Erythroblast (primary cell): ENCODE measurements at regions not wholly inside any gene's neighbourhood (a gene's known extent, or its start where the extent isn't known, plus 50 kb on each side); places are given as distances from the start of the nearest gene placed in this dataset.
"Not testable (repeated sequence)": the region's sequence is repeated elsewhere in the genome, so short reads cannot be mapped to it uniquely, and the experiment has no call there.

ENCODE experiments used
- DNase-seq, 2 experiments: peaks; one replicate each; lab custom pipeline; 2025; lab: John Stamatoyannopoulos, UW
- GATA1 ChIP-seq: IDR thresholded peaks from 2 replicates; pipeline ENCODE4 v1.6.1; 2011; ENCODE audit warnings: low read depth, mild to moderate bottlenecking, control low read depth, low read length, moderate library complexity
- POLR2A ChIP-seq: IDR thresholded peaks from 2 replicates; pipeline ENCODE4 v1.6.1; 2011; ENCODE audit warnings: mild to moderate bottlenecking, low read length

DNA sequence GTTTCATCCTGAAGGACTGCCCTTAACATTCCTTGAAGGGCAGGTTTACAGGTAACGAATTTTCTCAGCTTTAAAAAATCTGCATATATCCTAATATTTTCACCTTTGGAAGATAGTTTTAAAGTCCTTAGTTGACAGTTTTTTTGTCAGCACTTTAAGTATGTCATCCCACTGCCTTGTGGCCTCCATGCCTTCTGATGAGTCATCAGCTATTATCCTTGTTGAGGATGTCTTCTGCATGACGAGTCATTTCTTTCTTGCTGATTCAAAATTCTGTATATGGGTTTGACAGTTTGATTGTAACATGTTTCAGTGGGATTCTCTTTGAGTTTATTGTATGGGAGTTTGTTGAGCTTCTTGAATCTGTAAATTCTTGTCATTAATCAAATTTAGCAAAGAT lies 500.6 kb downstream of the DISC1 start:
- TF ChIP-seq GATA1 (no peak), POLR2A (no peak)

DNA sequence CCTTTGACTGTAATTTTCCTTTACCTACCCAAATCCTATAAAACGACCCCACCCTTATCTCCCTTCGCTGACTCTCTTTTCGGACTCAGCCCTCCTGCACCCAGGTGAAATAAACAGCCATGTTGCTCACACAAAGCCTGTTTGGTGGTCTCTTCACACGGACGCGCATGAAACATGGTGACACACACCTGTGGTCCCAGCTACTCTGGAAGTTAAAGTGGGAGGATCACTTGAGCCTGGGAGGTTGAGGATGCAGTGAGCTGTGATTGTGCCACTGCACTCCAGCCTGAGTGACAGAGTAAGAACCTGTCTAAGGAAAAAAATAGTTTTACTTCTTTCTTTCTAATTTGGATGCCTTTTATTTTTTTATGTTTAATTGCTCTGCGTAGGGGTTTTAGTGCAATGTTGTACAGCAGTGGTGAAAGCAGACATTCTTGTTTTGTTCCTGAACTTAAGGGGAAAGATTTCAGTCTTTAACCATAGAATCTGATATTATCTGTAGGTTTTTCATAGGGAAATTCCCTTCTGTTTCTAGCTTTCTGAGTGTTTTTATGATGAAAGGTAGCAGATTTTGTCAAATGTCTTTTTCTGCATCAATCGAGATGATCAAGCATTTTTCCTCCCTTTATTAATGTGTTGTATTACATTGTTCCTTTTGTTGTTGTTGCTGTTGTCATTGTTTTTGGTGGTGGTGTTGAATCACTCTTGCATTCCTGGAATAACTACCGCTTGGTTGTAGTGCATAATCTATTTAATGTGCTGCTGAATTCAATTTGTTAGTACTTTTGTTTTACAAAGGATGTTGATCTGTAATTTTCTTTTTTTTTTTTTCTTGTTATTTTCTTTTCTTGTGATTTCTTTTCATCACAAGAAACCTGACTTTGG lies 497.4 kb downstream of the DISC1 start:
- TF ChIP-seq POLR2A (no peak), GATA1 (no peak)
- no peak for DNase-seq

More for the DNA sequence above, 500.6 kb downstream of the DISC1 start:
- peak in 1 of 2 experiments; percentile 12 for DNase-seq

DNA sequence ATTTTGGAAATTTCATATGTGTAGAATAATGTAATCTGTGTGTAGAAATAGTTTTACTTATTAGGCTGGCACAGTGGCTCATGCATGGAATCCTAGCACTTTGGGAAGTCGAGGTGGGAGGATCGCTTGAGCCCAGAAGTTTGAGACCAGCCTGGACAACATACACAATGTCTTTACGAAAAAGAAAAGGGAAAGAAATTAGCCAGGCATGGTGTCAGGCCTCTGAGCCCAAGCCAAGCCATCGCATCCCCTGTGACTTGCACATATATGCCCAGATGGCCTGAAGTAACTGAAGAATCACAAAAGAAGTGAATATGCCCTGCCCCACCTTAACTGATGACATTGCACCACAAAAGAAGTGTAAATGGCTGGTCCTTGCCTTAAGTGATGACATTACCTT lies 491.3 kb downstream of the DISC1 start:
- not testable (repeated sequence) for DNase-seq

DNA sequence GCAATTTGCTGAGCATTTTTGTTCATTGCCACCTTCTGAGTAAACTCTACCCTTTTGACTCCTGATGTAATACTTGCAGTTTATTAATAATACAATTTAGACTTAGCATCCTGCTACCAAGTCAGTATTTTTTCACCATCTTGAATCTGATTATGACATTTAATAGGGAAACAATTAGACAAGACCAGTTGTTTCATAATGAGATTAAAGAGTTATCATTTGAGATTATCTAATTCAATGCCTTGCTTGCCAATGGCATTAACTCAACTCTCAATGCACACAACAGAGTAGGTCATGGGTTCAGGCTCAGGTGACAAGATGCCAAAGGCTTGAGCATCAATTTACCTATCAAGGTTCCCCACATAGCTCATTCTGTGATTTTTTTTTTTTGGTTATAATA lies 488.4 kb downstream of the DISC1 start:
- no peak for TF ChIP-seq GATA1
- TF ChIP-seq POLR2A, result no peak
- DNase-seq, result no peak

DNA sequence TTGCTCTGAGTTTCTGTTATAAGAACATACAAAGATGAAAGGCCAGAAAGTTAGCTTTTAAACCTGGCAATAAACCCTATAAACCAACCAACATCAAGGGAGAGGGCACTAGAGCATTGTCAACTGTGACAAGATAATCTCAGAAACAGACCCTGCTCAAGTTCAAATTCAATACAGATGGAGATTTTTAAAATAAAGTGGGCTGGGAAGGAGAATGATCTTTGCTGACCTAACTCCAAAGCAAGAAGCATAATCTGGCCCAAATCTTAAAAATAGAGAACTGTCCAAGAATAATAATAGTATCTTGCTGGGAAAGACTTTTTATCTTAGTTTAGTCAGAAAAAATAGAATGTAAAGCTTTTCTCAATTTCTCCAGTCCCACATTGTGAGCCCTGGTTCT lies 485.5 kb downstream of the DISC1 start:
- no peak for DNase-seq
- TF ChIP-seq GATA1, result no peak

DNA sequence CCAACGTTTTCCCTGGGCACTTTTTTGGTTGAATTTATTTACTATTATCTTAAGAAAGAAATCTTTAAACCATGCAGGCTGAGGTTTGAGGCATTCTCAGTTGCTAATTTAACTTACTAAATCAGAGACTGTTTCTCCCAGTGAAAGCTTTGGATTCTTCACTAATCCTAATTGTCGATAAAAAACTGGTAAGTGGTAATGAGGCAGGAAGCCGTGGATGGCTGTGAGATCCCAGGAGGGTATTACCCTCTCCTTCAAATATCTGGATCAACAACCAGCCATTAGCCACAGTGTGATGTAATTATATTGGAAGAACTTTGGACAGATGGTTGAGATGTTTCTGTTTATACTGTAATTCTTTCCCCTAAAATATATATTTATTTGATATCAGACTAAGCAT lies 485.0 kb downstream of the DISC1 start:
- no peak for DNase-seq
- no peak for TF ChIP-seq POLR2A
- no peak for TF ChIP-seq GATA1

DNA sequence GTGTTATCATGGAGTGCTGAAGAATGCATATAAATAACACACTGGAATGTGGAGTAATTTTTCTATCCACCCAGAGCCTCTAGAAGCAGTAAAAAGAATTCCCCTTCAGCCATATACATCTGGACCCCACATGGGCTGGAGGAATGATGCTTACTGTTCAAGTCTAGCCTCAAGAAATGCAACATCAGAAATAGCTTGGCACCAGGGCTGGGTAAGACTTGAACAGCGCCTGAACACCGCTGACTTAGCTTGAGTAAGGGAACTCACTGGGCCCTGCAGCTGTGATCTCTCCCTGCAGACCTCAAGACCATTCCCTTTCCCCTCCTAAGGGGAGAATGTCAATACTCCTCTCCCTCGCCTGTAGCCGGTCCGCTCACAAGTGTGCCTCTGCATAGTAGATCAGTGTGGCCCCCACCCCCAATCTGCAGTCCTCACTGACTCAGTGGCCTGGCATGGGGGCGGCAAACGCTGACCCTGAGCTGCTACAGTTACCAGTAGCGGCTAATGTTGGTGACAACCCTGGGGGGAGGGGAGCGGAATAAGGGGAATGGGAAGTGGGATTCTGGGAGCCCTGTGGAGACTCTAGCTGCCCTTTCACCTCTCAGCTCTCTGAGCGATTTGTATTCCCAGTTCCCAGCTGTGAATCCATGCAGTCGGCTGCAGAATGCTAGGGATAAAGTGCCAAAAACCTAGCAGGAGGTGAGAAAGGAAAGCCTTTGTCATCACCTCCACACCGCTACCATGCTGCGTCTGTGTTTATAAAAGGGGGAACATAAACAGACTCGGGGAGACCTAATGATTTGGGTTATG lies 483.9 kb downstream of the DISC1 start:
- TF ChIP-seq GATA1, result no peak
- TF ChIP-seq POLR2A, result no peak
- no peak for DNase-seq

DNA sequence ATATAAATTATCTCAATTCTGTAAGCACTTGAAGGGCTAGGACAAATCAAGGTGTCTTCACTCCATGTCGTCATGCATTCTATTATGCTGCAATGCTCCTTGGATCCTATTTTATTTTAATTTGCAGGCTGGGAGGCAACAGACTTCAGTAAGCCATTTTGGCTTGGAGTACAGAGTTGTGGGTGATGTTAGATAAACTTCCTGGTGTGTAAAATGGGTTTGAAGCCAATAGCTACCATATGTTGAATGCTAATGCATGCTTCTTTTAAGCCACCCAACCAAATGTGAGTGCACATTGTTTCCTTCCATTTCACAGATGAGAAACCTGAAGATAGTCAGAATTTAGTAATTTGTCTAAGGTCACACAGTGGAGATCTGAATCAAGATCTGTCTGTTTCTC lies 482.8 kb downstream of the DISC1 start:
- no peak for DNase-seq
- TF ChIP-seq POLR2A (no peak), GATA1 (no peak)

DNA sequence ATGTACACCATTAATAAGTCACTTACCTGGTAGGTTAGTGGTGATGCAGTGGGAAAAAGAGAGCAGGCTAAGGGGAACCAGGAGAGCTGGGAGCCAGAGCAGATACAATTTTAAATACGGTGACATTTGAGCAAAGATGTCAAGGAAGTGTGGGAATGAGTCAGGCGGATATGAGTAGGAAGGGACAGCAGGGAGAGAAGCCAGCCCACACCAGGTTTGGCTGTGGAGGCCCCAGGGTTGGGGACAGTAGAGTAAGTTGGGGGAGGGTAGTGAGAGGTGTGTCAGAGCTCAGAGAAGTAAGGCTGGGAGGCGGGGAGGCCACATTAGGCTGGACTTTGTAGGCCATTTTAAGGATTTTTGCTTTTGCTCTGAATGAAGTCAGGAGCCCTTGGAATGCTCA lies 482.0 kb downstream of the DISC1 start:
- no peak for TF ChIP-seq POLR2A
- no peak for TF ChIP-seq GATA1
- DNase-seq, result no peak

DNA sequence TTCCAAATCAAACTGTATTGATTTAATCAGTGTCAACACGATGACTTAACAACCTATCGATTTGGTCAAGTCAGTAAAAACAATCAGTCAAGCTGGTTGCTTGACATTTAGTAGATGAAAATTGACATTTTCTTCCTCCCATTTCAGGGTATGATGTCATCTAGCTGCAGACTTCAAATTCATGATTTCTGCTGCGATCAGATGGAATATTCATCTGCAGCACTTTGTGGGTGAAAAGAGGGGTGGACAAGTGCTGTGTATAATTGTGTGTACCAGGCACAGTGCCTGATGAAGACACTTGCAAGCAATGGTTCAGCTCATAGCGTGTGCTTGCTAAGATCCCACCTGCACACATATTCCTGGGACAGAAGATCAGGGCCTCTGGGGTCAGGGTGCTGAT lies 479.8 kb downstream of the DISC1 start:
- DNase-seq, result no peak
- TF ChIP-seq POLR2A (no peak), GATA1 (no peak)

DNA sequence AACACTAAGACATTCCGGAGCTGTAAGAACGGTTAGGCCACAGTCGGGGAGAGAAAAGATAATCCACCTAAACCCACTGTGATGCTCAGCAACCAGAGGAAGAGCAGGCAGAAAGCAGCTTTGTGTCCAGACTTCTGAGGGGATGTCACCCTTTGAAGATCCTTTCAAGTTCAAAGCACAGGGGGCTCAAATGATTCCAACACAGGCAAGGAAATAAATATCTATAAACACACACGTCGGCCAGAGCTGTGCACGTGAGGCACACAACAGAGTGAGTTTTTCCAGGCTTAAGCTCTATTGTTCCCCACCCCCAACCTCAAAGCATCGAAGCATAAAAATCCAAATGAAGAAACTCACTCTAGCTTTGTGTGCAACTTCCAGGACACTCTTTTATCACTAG lies 479.0 kb downstream of the DISC1 start:
- TF ChIP-seq GATA1 (no peak), POLR2A (no peak)
- no peak for DNase-seq

DNA sequence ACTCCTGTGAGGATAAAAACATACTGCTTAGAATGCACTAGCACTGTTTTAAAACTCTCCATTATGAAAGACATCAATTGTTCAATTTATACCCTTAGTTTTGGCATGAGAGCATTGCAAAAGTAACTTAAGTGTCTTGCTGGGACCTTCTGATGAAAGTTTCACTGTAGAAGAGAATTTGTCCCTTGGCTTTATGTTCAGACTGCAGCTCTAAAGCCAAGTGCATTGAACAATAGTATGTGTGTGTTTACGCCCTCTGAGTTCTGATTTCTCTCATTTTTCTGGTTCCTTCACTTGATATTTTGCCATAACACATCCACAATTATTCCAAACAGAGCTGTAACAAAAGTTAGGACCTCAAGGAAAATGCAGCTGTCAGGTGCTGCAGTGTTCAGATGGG lies 474.6 kb downstream of the DISC1 start:
- TF ChIP-seq GATA1, result no peak
- TF ChIP-seq POLR2A, result no peak
- no peak for DNase-seq

DNA sequence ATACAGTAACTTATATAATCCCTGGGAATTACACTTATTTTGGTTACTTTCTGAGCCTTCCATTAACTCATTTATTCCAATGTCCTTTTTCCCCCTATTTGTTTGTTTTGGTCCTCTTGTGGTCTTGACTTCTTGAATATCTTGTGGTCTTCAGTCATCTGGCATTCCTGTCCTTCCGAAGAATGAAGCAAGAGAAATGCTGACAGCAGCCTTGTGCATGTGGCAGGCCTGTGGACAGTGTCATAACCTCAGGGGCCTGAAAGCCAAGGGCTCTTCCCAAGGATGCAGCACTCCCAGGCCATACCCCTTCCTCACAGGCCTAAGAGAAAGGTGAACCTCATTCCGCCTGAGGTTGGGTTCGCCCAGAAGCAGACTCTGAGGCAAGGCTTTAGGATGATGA lies 470.2 kb downstream of the DISC1 start:
- TF ChIP-seq GATA1 (no peak), POLR2A (no peak)
- no peak for DNase-seq
